GM23338 (cell line): ENCODE measurements at regions not wholly inside any gene's neighbourhood (a gene's known extent, or its start where the extent isn't known, plus 50 kb on each side); places are given as distances from the start of the nearest gene placed in this dataset.

Experiments used
- CREB1 ChIP-seq: fragments of 250-450 bp; sonication (Bioruptor Pico); IDR thresholded peaks from 2 replicates; pipeline ENCODE4 v1.5.0; 2020; ENCODE audit warnings: low read depth, mild to moderate bottlenecking, moderate library complexity
- CTCF ChIP-seq, 2 experiments: fragments of 200-600 bp in 1 of 2; sonication (generic) in 1 of 2; conservative IDR thresholded peaks; 2 replicates each; pipeline versions ENCODE4 v1.5.1 to v1.6.1; 2016 to 2017; ENCODE audit warnings: antibody characterized with exemption in 2 of 2, low read depth in 2 of 2, mild to moderate bottlenecking in 2 of 2, moderate library complexity in 1 of 2
- EZH2 ChIP-seq: fragments of 200-600 bp; sonication (generic); IDR thresholded peaks from one replicate; pipeline ENCODE4 v1.8.0; 2017; ENCODE audit warnings: antibody characterized with exemption, mild to moderate bottlenecking, low read depth; ENCODE audit not compliant: unreplicated experiment
- REST ChIP-seq: IDR thresholded peaks from one replicate; pipeline ENCODE4 v1.6.1; 2018; ENCODE audit warnings: antibody characterized with exemption; ENCODE audit not compliant: unreplicated experiment
- ZNF114 ChIP-seq: fragments of 250-450 bp; sonication (Bioruptor Pico); IDR thresholded peaks from 2 replicates; pipeline ENCODE4 v1.5.0; 2020; ENCODE audit warnings: mild to moderate bottlenecking, moderate library complexity

DNA sequence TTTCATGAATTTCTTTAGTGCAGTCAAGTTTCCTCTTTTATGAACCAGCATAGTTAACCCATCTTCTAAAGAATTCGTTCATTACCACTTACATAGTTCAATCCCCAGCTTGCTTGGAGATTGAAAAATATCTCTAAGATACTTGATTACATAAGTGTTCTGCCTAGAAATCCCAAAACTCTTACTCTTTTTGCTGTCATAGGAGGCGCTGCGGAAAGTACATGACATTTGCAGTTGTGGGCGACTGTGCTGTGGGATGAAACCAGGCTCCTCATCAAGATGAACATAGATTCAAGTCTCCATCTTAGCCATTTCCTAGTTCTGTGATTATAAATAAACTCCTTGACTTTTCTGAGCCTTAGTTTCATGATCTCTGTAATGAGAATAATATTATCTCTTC is 107.1 kb upstream of the SORBS2 start:
- TF ChIP-seq ZNF114 (CRISPR knock-in tag) (no peak), EZH2 (no peak), REST (no peak), CREB1 (CRISPR knock-in tag) (no peak), CTCF (conservative IDR thresholded peaks at IDR 0.05; ENCODE audit: low read depth in 2 of 2) (no peak)
